OCI-LY1 (cell line): ENCODE measurements at regions not wholly inside any gene's neighbourhood (a gene's known extent, or its start where the extent isn't known, plus 50 kb on each side); places are given as distances from the start of the nearest gene placed in this dataset.

Experiments
- EZH2 ChIP-seq: fragments of 200-600 bp; sonication (generic), shearing (Covaris generic); IDR thresholded peaks from 2 replicates; pipeline ENCODE4 v1.8.0; 2017; ENCODE audit warnings: borderline replicate concordance, mixed run types, mild to moderate bottlenecking, antibody characterized with exemption, low read length, moderate library complexity, mixed read lengths
- TF ChIP-seq, protein P1 (sequence below): fragments of 200-600 bp; sonication (generic), shearing (Covaris generic); IDR thresholded peaks from 2 replicates; pipeline ENCODE4 v1.5.1; 2017; ENCODE audit warnings: mild to moderate bottlenecking, antibody characterized with exemption, low read length, moderate library complexity, mixed read lengths

DNA sequence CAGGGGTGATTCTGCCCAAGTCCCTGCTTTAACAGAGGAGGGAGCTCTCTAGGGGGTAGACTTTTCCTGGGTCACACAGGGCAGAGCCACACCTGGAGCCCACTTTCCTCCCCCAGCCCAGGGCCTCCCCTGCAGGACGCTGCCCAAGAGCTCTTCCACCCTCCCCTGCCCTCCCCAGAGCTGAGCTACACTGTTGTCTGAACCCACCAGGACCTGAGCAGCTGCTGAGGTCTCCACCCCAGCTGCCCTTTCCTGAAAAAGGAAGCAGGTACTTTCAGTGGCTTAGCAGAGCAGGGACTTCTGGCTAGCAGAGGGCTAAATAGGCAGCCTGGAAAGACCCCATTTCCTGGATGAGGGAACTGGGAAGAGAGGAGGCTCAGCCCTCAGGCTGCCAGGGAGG lies 169.3 kb upstream of the ETV3 start:
- TF ChIP-seq, protein P1, sequence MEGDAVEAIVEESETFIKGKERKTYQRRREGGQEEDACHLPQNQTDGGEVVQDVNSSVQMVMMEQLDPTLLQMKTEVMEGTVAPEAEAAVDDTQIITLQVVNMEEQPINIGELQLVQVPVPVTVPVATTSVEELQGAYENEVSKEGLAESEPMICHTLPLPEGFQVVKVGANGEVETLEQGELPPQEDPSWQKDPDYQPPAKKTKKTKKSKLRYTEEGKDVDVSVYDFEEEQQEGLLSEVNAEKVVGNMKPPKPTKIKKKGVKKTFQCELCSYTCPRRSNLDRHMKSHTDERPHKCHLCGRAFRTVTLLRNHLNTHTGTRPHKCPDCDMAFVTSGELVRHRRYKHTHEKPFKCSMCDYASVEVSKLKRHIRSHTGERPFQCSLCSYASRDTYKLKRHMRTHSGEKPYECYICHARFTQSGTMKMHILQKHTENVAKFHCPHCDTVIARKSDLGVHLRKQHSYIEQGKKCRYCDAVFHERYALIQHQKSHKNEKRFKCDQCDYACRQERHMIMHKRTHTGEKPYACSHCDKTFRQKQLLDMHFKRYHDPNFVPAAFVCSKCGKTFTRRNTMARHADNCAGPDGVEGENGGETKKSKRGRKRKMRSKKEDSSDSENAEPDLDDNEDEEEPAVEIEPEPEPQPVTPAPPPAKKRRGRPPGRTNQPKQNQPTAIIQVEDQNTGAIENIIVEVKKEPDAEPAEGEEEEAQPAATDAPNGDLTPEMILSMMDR: no peak
- no peak for TF ChIP-seq EZH2
